NCI-H146 treated with DMSO at 0.1 percent for 48 hours (cell line): ENCODE measurements at regions not wholly inside any gene's neighbourhood (a gene's known extent, or its start where the extent isn't known, plus 50 kb on each side); places are given as distances from the start of the nearest gene placed in this dataset.

Experiments used
- DNase-seq: peaks from one replicate; lab custom pipeline; 2025; ENCODE audit not compliant: unreplicated experiment; lab: John Stamatoyannopoulos, UW

DNA sequence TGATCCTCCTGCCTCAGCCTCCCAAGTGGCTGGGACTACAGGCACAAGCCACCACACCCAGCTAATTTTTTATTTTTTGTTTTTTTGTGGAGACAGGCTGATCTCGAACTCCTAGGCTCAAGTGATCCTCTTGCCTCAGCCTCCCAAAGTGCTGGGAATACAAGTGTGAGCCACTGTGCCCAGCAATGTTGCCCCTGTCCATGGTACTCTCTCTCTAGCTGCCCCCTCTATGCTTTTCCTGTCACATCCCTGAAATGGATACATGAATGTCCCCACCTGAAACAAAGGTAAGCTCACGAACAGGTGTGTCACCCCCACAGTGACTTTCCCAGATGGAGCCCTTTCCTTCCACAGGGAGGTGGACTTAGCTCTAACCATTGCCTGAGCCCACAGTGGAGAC is 141.1 kb upstream of the MGMT start:
- no peak for DNase-seq

DNA sequence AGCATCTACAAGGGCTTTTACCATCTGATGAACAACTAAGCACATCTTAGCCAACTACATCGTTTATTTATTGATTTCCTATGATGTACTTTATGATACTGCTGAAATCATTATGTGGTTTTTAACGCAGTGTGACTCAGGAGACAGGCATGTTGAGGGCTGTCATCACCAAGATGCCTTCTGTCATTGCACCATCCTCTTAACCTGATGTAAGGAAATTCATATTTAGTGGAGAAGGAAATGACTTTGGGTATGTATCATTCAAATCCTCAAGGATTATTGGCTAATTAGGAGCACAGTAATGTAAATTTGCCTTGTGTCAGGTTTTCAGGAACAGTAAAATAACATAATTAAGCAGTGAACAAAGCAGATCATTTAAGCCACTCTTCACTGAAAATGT is 138.5 kb upstream of the MGMT start:
- no peak for DNase-seq

DNA sequence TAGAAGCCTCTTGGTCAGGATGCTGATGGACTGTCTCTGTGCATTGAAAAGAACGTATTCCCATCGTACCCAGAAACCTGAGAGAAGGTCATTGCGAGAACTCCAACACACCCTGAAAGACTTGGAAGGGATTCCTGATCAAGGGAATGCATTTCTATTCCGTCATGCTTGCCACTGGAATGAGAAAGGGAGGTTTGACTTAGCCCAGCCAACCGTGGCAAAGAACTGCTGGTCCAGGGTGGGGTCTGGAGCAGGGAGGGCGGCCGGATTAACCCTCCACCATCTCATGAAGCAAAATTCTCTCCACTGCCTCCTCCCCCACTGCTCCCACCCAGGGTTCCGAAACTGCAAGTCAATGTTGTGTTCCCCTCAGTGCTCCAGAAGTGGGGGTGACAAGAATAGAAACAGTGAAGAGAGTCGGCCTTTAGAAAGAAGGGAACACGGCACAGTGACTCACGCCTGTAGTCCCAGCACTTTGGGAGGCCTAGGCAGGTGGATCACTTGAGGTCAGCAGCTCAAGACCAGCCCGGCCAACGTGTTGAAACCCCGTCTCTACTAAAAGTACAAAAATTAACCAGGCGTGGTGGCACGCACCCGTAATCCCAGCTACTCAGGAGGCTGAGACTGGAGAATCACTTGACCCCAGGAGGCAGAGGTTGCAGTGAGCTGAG is 137.5 kb upstream of the MGMT start:
- DNase-seq, result no peak

DNA sequence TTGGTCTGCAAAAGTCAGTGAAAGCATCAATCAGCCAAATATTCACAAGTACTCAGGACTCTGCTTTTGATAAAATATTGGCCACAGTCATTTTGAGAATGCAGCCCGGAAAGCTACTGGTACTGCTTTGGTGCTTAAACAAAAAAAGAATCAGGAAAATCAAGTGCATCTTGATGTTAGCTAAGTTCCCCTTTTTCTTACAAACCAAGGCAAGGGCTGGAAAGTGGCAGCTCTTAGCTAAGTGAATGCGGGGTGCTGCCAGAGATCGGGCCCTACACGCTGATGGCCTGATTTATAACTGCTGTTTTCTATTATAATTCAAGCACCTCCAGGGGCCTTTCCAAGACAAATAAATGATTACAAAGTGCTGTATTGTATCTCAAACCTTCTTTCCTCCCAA is 136.8 kb upstream of the MGMT start:
- DNase-seq, result no peak

DNA sequence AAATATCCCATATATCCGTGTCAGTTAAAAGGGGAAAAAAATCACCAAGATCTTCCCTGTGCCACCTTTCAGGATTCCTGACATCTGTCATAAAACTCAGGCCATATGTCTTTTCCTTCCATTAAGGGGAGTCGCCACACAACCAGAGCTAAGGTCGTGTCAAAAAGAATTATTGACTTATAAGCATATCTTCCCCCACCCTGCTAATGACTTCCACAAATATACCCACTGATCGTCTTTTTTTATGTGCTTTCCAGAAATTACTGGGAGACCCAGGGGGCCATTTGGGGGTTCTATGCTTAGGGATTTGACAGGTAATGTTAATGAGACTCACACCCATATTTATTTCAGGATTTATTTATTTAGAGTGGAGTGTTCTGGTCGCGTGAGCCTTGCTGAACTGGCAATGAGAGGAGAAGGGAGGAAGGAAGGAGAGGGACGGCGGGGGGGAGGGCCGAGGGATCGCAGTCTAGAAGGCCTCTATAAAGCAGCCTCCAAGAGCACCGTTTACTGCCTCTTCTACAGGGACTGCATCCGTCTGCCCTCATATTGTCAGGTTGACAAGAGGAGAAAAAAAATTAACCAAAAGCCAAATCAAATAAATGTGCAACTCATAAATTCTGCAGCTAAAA is 135.7 kb upstream of the MGMT start:
- DNase-seq, result no peak

DNA sequence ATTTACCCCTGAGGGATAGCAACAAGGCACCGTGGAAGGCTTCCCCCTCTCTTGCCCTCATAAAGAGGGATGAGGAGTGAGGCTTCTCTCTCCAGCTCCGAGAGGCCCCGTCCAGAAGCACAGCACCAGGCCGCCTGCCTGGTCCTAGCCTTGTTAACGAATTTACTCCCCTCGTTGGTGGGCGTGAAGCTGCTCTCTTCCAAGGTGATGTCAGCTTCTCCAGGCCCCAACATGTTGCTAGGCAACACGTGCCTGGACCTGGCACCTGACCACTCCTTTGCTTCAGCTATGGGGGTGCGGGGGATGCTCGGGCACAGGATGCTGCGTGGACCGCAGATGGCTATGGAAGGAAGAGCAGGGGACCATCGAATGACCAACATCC is 135.2 kb upstream of the MGMT start:
- DNase-seq, result no peak

DNA sequence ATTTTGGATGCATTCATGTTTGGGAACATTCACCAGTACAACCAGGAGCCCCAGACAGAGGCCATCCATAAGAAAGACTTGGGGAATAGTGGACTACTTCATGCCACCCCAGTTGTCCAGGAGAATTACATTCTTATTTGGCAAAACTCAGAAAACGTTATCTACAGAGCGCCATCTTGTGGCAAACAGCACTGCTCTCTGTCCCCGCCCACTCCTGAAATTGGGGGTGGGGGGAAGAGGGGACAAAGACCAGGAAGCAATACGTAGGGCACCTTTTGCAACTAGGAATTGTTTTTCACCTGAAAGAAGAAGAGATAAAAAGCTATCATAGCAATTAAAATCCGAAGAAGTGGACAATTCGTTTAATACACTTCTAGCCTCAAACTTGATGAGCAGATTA is 134.6 kb upstream of the MGMT start:
- DNase-seq, result no peak

DNA sequence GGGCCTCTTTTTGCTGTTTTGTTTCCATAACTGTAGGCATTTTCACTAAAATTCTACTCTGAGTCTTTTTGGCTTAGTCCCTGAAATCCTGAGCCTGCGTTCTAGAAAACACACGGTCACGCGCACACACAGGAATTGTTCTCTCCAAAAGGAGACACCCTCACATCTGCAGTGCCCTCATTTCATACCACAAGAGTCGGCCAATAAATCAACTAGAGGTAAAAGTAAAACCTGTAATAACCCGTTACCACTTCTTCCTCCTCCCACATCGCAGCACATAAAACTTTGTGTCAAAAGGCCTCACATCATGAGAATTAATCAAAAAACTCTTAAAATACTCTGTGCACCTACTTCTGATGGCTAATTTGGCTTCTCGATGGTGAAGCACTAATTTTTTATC is 133.3 kb upstream of the MGMT start:
- DNase-seq, result no peak

DNA sequence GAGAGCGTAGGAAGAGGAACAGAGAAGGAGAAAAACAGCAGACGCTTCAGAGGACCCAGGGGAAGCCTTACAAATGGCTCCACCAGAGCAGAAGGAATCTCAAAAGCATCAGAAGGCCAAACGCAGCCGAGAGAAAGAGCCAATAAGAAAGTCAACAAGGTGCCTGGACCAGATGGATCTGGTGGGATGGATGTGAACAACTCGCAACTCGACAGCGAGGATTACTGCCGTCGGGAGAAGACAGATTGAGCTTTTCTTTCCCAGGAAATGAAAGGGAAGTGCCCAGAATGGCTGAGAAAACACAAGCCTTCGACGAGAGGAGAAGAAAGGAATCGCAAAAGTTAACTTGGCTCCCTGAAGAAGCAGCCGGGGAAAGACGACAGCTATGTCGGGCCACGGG is 132.8 kb upstream of the MGMT start:
- no peak for DNase-seq

DNA sequence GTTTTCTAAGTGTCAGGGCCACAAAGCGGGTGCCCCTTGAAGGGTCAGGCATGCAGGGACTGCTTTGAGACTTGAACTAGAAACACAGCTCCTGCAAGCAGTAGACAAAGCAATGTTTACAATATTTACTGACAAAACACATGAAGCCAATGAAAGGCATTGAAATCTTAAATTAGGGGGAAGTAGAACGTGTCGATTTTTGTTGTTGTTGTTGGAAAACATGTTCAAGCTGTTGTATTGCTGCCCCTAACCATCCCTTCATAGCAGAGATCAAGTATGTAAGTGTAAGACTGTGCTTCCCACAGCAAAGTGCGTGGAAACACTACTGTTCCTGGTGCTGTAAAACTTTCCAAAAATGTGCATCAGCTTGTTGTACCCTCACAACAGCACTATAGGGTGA is 131.6 kb upstream of the MGMT start:
- DNase-seq, result no peak

DNA sequence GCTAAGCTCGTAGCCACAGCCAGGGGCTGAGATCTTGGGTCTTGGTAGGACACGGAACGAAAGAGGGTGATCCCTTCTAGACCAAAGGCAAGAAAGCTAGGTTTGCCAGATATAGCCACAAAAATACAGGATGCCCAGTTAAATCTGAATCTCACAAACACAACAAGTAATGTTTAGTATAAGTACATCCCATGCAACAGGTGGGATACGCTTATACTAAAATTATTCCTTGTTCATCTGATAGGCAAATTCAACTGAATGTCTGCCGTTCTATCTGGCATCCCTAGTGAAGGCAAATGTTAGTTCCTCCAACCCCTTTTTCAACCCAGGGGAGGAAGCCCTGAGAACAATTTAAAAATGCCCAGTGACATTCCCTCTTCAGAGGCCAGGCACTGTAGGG is 131.1 kb upstream of the MGMT start:
- DNase-seq, result no peak

DNA sequence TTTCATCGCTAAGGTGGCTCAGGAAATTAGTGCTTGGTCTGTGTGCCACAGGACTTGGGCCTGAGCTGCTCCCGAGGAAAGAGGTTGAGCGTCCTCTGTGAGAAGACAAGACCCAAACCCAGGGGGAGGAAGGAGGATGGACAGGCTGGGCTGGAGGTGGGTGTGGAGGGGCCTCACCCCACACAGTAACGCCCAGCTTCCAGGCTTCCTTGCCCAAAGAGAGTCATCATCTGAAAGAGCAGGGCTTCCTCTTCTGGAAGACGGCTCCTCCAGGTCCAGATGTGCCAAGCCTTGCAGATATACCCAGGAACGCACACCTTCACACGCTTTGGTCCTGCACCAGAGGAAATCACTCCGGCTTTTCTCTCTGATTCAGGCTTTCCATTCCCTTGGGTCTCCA is 127.8 kb upstream of the MGMT start:
- no peak for DNase-seq

DNA sequence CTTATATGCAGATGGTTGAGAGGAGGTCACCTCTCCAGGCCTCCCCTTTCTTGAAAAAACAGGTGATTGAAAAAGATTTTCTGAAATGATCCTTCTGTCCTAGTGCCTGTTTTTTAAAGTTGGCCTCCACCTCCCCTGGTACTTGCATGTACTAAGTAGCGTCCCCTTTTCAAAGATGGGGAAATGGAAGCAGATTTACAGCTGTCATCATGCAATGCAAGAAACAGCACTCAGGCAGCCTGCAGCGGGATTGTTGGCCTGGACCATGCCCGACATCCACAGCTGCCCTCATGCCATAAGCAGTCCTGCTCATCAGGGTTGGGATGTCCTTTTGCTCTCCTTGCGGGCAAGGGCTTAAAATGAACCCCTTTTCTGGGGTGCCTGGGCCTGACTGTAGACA is 127.2 kb upstream of the MGMT start:
- DNase-seq, result no peak

DNA sequence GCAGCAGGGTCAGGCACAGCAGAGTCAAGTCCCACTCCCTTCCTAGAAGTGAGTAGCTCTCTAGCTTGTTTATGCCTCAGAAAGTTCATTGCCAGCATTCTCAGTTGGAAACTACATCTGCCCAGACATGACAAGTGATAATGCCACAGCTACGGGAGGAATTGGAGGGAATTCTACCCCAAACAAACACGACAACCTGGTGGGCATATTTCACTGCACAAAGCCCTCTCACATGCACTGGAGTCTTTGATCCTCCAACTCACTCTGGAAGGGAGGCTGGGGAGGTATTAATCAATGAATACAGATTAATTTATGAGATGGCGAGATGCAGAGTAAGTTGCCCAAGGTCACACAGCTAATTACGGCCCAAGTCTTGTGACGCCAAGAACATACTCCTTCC is 126.0 kb upstream of the MGMT start:
- DNase-seq, result no peak

DNA sequence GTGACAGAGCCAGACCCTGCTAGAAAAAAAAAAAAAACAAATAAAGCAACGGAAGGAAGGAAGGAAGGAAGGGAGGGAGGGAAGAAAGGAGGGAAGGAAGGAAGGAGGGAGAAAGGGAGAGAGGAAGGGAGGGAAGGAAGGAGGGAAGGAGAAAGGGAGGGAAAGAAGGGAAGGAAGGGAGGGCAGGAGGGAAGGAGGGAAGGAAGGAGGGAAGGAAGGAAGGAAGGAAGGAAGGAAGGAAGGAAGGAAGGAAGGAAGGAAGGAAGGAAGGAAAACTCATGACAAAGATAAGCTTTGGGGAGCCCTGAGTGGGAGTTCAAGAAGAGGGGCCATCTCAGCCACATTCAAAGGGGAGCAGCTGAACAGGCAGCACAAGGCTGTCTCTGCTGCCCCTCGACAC is 124.7 kb upstream of the MGMT start:
- no peak for DNase-seq

DNA sequence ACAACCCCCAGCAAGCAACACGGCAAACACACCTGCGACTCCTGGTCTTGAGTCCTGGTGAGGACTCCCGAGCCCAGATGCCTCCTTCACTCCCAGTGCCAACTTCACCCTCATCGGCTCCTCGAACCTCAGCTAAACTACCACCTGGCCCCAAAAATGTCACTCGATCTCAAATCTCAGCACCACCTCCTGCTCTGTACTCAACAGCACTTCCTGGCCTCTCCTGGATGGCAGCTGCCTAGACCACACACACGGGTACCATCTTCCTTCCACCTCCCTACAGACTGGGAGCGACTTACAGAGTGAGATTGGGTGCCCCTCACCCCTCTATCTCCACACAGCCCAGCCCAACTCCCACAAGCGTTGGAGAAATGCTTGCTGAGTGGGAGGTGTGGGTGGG is 123.9 kb upstream of the MGMT start:
- DNase-seq, result no peak

DNA sequence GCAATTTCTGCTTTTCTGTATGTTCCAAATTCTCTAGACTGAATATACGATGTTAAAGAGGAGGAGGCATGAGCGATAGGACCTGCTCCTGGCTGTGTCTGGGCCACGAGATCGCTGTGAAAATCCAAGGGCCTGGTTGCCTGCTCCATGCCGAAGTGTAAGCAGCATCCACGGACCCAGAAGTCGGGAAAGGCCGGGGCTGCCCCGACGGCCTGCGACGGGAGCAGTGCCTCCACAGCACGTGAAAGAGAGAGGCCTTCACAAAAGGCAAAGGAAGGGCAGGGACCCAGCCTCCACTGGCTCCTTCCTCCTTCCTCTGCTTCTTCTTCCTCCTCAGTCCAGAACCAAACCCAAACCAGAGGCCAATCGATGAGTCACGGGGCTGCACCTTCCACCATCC is 122.9 kb upstream of the MGMT start:
- no peak for DNase-seq

DNA sequence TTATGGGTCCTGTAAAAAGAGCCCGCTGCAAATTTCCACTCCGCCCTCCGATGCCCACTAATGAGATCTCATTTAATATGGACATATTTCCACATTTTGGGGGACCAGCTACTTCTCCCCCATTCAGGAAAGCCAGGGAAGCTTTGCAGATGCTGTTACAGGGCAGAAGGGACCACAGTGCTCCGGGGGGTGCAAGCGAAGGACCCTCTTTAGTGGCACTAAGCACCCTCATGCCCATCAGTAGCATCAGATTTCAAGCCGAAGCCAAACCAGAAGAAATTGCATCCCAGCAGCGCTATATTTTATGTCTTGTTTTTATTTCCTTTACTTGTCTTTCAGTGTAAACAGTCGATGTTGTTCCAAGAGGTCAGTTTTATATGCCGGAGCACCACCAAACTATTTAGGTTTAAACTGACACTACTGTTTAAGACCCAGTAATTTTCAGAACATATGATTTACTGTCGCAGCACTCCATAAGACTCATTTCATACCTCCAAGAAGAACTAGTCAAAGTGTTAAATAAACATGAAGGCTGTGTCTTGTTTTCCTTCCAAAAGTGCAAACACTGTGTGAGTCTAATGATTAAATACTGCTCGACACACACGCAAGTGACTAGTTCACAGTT is 122.2 kb upstream of the MGMT start:
- DNase-seq, result no peak

DNA sequence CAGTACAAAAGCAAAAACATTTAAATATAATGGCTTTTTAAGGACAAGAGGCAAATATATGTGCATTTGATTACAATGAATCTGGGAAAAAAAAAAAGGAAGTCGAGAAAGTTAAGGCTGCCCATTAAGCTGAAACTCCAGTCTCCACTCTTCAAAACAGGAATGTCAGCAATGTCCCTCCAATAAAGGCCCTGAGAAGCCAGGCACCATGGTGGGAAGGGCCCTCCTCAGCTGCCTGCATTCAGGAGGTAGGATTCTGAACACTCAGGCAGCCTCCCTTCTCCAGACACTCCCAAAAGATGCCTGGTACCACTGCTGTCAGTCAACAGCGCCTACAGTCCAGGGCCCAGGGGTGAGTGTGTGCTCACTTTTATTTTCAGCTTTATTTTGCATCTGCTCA is 121.3 kb upstream of the MGMT start:
- DNase-seq, result no peak

DNA sequence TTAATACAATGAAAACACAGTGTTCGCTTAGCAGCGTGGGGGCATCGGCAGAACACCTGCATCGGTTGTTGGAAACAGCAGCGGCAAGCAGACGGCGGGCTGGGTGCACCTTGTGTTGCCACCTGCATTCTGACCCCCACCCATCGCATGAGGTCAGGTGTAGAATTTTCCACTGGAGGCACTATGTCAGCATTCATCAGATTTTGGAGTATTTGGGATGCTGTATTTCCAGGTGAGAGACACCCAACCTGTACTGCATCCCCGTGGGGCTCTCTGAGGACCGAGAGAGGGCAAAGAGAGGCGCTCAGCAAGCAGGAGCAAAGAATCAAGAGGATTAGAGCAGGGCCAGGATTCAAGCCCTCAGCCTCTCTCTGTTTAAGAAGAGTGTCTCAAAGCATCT is 116.4 kb upstream of the MGMT start:
- DNase-seq, result no peak

DNA sequence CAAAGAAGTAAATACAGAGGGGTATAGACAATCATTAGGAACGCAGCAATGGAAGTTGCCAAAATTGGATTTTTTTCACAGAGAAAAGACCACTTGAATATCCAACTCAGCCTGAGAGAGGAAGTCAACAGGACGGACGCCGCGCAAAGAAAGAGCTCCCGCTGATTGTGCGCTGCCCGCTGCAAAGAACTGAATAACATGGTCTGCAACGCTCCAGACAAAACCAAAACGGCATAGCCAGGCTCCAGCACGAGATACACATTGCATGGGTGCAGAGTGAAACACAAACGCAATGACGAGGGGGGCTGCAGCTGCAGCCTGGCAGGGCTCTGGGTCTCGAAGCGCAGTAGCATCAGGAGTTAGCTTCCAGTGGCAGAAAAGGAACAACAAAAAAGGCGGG is 113.9 kb upstream of the MGMT start:
- no peak for DNase-seq

DNA sequence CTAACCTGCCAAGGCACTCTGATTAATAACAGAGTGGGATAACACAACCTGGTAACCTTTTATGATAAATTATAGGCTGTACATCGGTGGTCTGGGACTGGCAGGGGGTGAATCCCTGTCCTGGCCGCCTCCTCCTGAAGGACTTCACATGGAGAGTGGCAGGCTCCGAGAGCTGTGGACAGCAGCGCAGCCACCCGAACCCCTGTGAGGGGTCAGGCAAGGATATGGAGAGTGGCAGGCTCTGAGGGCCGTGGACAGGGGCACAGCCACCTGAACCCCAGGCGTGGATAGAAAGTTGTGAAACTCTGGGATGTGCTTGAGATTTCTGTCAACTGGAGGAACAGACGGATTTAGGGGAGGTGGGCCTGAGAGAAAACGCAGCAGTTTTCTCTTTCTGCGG is 107.0 kb upstream of the MGMT start:
- no peak for DNase-seq
